UCSD-AML1 (cell line): ENCODE measurements at regions not wholly inside any gene's neighbourhood (a gene's known extent, or its start where the extent isn't known, plus 50 kb on each side); places are given as distances from the start of the nearest gene placed in this dataset.
"Not testable (repeated sequence)": the region's sequence is repeated elsewhere in the genome, so short reads cannot be mapped to it uniquely, and the experiment has no call there.

Experiments used
- DNase-seq: peaks from one replicate; lab custom pipeline; 2025; ENCODE audit not compliant: unreplicated experiment; lab: John Stamatoyannopoulos, UW

DNA sequence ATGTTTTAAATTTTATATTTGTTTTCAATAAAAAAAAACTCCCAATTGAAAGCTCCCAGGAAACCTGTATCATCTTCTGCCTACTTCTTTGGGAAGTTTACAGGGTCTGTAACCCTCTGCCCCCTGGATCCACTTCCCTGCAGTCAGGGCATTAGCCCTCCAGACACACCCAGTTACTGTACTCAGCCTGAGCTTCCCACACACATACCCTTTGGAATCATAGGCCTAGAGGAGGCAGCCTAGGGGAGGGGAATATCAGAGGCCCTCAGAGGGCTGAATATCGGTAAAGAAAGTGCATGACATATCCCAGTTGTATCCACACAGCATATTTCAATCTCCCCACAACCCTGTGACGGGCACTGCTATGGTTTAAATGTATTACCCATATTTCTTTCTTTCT, 56.2 kb upstream of the TFPI start:
- DNase-seq: not testable (repeated sequence)

GRCh38 chr2:187612857-187613256, 58.6 kb upstream of the TFPI start:
- DNase-seq: no peak

GRCh38 chr2:187614756-187615155, 60.5 kb upstream of the TFPI start:
- DNase-seq: no peak

GRCh38 chr2:187615364-187615763, 61.1 kb upstream of the TFPI start:
- DNase-seq: no peak

GRCh38 chr2:187615902-187616301, 61.7 kb upstream of the TFPI start:
- no peak for DNase-seq

DNA sequence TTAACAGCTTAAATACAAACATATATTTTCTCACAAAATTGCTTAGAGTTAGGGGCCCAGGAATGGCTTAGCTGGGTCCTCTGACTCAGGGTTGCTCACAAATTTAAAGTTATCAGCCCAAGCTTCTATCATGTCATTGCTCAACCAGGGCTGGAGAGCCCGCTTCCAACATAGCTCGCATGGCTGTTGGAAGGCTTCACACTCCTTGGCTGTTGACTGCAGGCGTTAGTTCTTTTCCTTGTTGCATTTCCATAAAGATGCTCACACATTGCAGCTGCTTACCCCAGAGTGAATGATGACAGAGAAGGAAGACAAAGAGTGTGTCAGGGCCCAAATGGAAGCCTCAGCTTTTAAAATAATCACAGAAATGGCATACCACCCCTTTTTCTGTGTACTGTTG, 62.9 kb upstream of the TFPI start:
- no peak for DNase-seq

GRCh38 chr2:187617905-187618304, 63.7 kb upstream of the TFPI start:
- DNase-seq: no peak

DNA sequence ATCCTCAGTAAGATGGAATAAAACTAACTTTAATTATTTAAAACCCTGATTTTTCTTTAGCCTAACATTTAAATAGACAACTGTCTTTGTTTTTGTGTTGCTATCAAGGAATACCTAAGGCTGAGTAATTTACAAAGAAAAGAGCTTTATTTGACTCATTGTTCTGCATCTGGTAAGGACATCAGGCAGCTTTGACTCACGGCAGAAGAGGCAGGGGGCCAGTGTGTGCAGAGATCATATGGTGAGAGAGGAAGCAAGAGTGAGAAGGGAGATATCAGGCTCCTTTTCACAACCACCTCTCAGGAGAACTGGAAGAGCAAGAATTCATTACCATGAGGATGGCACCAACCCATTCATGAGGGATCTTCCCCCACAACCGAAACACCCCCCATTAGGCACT, 64.6 kb upstream of the TFPI start:
- DNase-seq: no peak

- DNase-seq: no peak
Measured at GRCh38 chr2:187627153-187627552, 72.9 kb upstream of the TFPI start.

- not testable (repeated sequence) for DNase-seq
Measured at GRCh38 chr2:187636731-187637391, 82.6 kb upstream of the TFPI start.

DNA sequence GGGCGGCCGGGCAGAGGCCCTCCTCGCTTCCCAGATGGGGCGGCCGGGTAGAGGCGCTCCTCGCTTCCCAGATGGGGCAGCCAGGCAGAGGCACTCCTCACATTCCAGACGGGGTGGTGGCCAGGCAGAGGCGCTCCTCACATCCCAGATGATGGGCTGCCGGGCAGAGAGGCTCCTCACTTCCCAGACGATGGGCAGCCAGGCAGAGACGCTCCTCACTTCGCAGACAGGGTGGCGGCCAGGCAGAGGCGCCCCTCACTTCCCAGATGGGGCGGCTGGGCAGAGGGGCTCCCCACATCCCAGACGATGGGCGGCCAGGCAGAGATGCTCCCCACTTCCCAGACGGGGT, 83.1 kb upstream of the TFPI start:
- DNase-seq: not testable (repeated sequence)

- not testable (repeated sequence) for DNase-seq
Measured at GRCh38 chr2:187637771-187638170, 83.5 kb upstream of the TFPI start.

- DNase-seq: no peak
Measured at GRCh38 chr2:187638840-187639239, 84.6 kb upstream of the TFPI start.

GRCh38 chr2:187640926-187641510, 86.8 kb upstream of the TFPI start:
- no peak for DNase-seq

DNA sequence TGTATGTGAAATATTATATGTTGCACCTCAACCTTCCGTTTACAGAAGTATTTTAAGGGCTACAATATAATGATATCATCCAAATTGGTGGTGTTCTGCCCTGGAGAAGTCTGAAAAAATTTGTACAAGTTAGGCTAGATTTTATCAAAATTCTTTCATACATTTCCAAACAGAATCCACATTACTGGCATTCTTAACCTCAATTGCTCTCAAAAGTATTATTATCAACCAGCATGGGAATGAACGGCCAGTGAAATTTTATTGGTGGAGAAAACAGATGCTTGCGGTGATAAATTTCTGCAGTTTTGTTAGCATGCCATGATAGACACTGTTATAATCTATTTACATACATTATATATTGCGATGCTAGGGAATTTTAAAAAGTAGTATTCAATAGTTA, 88.3 kb upstream of the TFPI start:
- DNase-seq: no peak

- DNase-seq: no peak
Measured at GRCh38 chr2:187644486-187644885, 90.3 kb upstream of the TFPI start.

GRCh38 chr2:187644981-187645380, 90.7 kb upstream of the TFPI start:
- no peak for DNase-seq

GRCh38 chr2:187646556-187646955, 92.3 kb upstream of the TFPI start:
- DNase-seq: no peak

- peak; percentile 4 for DNase-seq
Measured at GRCh38 chr2:187654535-187654934, 100.3 kb upstream of the TFPI start.

DNA sequence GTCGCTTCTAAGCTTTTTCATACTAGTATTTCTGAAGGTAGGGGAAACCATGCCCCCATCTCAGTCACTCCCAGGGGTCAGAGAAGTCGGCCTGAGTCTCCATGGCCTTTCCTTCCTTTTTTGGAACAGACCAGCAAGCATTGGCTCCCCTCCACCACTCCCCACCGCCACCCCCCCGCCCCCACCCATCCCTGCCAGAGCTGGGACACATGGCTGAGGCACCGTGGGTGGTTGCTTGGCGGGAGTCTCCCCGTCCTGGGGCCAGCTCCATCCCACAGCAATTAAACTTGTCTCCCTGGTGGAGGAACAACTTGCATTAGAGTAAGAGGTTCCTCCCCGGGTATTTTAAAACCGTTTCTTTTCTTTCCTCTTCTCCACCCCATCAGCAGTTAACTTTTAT, 100.8 kb upstream of the TFPI start:
- DNase-seq: no peak

- DNase-seq: no peak
Measured at GRCh38 chr2:187656123-187656522, 101.9 kb upstream of the TFPI start.

DNA sequence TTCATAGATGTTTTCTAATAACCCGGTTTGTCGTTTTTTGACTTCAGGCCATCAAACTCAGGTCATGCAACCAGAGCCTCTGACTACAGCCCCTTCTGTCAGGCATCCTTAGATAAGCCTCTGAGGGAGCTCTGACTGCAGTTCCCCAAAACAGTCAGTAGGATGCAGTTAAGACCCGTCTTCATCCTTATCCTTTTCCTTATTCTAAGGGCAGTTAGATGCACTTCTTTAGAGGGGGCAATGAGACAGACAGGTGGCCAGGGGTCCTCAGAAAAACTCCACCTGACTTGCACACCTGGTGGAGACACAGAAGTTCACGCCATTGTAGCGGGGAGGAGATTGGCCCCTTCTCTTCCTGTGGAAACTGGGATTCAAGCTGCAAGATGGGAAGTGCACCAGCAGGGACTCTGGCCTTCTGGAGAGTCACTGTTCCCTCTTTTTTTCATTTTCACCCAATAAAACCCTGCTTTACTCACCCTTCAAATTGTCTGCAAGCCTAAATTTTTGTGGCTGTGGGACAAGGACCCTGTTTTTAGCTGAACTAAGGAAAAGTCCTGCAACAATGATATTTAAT, 104.8 kb upstream of the TFPI start:
- no peak for DNase-seq

DNA sequence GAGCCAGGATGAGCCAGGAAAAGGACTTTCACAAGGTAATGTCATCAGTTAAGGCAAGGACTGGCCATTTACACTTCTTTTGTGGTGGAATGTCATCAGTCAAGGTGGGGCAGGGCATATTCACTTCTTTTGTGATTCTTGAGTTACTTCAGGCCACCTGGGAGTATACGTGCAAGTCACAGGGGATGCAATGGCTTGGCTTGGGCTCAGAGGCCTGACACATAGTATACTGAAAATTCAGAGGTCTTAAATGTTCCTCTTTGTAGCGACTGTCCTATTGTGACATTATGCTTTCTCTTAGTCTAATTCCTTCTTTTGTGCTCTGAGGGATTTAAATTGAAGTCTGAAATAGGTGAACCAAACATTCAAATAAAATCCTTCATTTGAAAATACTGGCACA, 121.8 kb upstream of the TFPI start:
- DNase-seq: not testable (repeated sequence)
